PFSK-1 (cell line): ENCODE measurements at regions not wholly inside any gene's neighbourhood (a gene's known extent, or its start where the extent isn't known, plus 50 kb on each side); places are given as distances from the start of the nearest gene placed in this dataset.

Experiments used
- POLR2AphosphoS5 ChIP-seq: IDR thresholded peaks from 2 replicates; pipeline ENCODE4 v1.6.1; 2012; ENCODE audit warnings: low read depth, mild to moderate bottlenecking, control low read depth, low read length, moderate library complexity
- SIN3A ChIP-seq: IDR thresholded peaks from 2 replicates; pipeline ENCODE4 v1.6.1; 2012; ENCODE audit warnings: mild to moderate bottlenecking, low read length, moderate library complexity, borderline replicate concordance; ENCODE audit not compliant: insufficient read depth
- TAF1 ChIP-seq: IDR thresholded peaks from 2 replicates; pipeline ENCODE4 v1.6.1; 2012; ENCODE audit warnings: low read length, control low read depth, borderline replicate concordance; ENCODE audit not compliant: insufficient read depth
- TF ChIP-seq, protein P1 (sequence below), 2 experiments: IDR thresholded peaks; 2 replicates each; pipeline versions ENCODE4 v1.6.1 to v1.8.0; 2011 to 2012; ENCODE audit warnings: low read depth in 2 of 2, low read length in 2 of 2, control low read depth in 1 of 2, inconsistent platforms in 1 of 2, mild to moderate bottlenecking in 1 of 2, moderate library complexity in 1 of 2; ENCODE audit not compliant: insufficient read depth in 1 of 2

DNA sequence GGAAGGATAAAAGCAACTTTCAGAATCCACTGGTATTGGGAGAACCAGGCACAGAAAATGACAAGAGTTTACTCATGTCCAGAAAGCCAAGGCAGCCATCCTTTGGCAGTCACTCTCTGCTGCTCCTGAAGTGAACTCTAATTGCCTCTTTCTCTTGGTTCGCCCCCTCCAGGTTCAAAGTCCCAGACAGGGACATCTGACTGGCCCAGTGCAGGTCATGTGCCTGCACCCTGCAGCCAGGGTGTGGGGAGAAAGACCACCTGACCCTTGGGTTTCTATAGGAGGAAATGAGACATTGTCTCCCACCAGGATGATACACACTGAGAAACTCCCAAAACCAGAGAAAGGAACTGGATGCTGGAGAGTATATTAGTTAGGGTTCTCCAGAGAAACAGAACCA lies 103.9 kb upstream of the SYT6 start:
- TF ChIP-seq POLR2AphosphoS5 (no peak), SIN3A (no peak), TAF1 (no peak)
- TF ChIP-seq, protein P1, sequence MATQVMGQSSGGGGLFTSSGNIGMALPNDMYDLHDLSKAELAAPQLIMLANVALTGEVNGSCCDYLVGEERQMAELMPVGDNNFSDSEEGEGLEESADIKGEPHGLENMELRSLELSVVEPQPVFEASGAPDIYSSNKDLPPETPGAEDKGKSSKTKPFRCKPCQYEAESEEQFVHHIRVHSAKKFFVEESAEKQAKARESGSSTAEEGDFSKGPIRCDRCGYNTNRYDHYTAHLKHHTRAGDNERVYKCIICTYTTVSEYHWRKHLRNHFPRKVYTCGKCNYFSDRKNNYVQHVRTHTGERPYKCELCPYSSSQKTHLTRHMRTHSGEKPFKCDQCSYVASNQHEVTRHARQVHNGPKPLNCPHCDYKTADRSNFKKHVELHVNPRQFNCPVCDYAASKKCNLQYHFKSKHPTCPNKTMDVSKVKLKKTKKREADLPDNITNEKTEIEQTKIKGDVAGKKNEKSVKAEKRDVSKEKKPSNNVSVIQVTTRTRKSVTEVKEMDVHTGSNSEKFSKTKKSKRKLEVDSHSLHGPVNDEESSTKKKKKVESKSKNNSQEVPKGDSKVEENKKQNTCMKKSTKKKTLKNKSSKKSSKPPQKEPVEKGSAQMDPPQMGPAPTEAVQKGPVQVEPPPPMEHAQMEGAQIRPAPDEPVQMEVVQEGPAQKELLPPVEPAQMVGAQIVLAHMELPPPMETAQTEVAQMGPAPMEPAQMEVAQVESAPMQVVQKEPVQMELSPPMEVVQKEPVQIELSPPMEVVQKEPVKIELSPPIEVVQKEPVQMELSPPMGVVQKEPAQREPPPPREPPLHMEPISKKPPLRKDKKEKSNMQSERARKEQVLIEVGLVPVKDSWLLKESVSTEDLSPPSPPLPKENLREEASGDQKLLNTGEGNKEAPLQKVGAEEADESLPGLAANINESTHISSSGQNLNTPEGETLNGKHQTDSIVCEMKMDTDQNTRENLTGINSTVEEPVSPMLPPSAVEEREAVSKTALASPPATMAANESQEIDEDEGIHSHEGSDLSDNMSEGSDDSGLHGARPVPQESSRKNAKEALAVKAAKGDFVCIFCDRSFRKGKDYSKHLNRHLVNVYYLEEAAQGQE (IDR thresholded peaks at IDR 0.05; ENCODE audit: insufficient read depth in 1 of 2, low read depth in 2 of 2, low read length in 2 of 2): no peak
